H1 (cell line): ENCODE measurements at regions not wholly inside any gene's neighbourhood (a gene's known extent, or its start where the extent isn't known, plus 50 kb on each side); places are given as distances from the start of the nearest gene placed in this dataset.

Experiments
- CHD1 ChIP-seq: IDR thresholded peaks from 2 replicates; pipeline ENCODE4 v1.6.1; 2012; ENCODE audit warnings: low read depth, low read length, improper control_type of control experiment
- SP2 ChIP-seq: IDR thresholded peaks from 2 replicates; pipeline ENCODE4 v1.6.1; 2012; ENCODE audit warnings: mild to moderate bottlenecking, low read length, inconsistent platforms

DNA sequence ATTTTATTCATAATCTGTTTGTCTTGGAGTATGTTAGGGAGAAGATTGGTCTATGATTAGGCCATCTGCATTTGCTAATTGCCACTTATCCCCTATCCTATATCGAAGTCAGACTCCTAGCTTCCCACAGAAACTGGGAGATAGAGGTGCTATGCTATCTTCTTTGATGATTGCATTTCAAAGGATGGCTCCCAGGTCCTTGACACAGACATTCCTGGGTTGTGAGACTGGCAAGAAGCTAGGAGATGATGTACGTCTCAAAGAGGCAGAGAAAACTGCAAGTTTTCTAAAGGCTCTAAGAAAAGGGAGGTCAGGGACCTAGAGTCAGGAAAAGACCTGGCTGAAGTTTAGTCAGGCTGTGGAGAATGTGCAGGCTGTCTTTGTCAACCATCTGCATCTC lies 1251.9 kb downstream of the PCDH17 start (continued):
- TF ChIP-seq SP2 (no peak), CHD1 (no peak)
- TF ChIP-seq, all 59 proteins: peak for 0
